ENCODE measurements at regions not wholly inside any gene's neighbourhood (a gene's known extent, or its start where the extent isn't known, plus 50 kb on each side); places are given as distances from the start of the nearest gene placed in this dataset.

GRCh38 chr1:208450958-208451357, 206.8 kb upstream of the PLXNA2 start:
- no peak overlapping the region for H3K27ac ChIP-seq (ENCODE audit: low read depth, low read length)
- no peaks in the 10 kb centered on the region for H3K79me2 ChIP-seq (ENCODE audit: insufficient read depth, low read length)
- H3K27me3 ChIP-seq (ENCODE audit: low read length) = no peaks in the 10 kb centered on the region
- H3F3A ChIP-seq (ENCODE audit: insufficient read depth) = no peaks in the 10 kb centered on the region
- no peaks in the 10 kb centered on the region for H4K20me1 ChIP-seq (ENCODE audit: low read depth, low read length)
- H3K9ac ChIP-seq (ENCODE audit: low read length) = no peak overlapping the region
- no peak overlapping the region for H3K4me3 ChIP-seq (ENCODE audit: insufficient read depth, low read length, poor library complexity, severe bottlenecking)
- no peak overlapping the region for H3K4me2 ChIP-seq (ENCODE audit: low read depth, low read length, poor library complexity, severe bottlenecking)
- no peaks in the 10 kb centered on the region for H3K9me3 ChIP-seq (ENCODE audit: insufficient read depth, low read length)
- H3K9me2 ChIP-seq (replicated peaks; ENCODE audit: insufficient read depth, low read length) = no peaks in the 10 kb centered on the region
- no peaks in the 10 kb centered on the region for H3K36me3 ChIP-seq (ENCODE audit: low read length)
- TF ChIP-seq CTCF (IDR thresholded peaks at IDR 0.05; ENCODE audit: insufficient read depth, low read length, poor library complexity, severe bottlenecking) (no peak), EZH2phosphoT487 (conservative IDR thresholded peaks at IDR 0.05; ENCODE audit: low read length) (no peak)
- no peak overlapping the region for H2AFZ ChIP-seq (ENCODE audit: low read depth, low read length, severe bottlenecking)

- Histone ChIP-seq H3K9me3 (ENCODE audit: insufficient read depth, low read length) (no peaks in the 10 kb centered on the region), H3K9me2 (replicated peaks; ENCODE audit: insufficient read depth, low read length) (no peaks in the 10 kb centered on the region; the same call in 1 of the 2 replicates), H3K27me3 (ENCODE audit: low read length) (no peaks in the 10 kb centered on the region), H3K9ac (ENCODE audit: low read length) (no peak overlapping the region), H3F3A (ENCODE audit: insufficient read depth) (no peaks in the 10 kb centered on the region), H3K27ac (ENCODE audit: low read depth, low read length) (no peak overlapping the region), H3K4me2 (ENCODE audit: low read depth, low read length, poor library complexity, severe bottlenecking) (no peak overlapping the region), H3K4me3 (ENCODE audit: insufficient read depth, low read length, poor library complexity, severe bottlenecking) (no peak overlapping the region), H3K79me2 (ENCODE audit: insufficient read depth, low read length) (no peaks in the 10 kb centered on the region), H4K20me1 (ENCODE audit: low read depth, low read length) (no peaks in the 10 kb centered on the region), H2AFZ (ENCODE audit: low read depth, low read length, severe bottlenecking) (no peak overlapping the region), H3K36me3 (ENCODE audit: low read length) (no peaks in the 10 kb centered on the region)
- no peak for TF ChIP-seq CTCF (IDR thresholded peaks at IDR 0.05; ENCODE audit: insufficient read depth, low read length, poor library complexity, severe bottlenecking)
- no peak for TF ChIP-seq EZH2phosphoT487 (conservative IDR thresholded peaks at IDR 0.05; ENCODE audit: low read length)
Observed at GRCh38 chr1:208455821-208456220, 211.6 kb upstream of the PLXNA2 start.

GRCh38 chr1:208456487-208456886, 212.3 kb upstream of the PLXNA2 start:
- H3K27me3 ChIP-seq (ENCODE audit: low read length) = no peaks in the 10 kb centered on the region
- H3K4me2 ChIP-seq (ENCODE audit: low read depth, low read length, poor library complexity, severe bottlenecking) = no peak overlapping the region
- H3K4me3 ChIP-seq (ENCODE audit: insufficient read depth, low read length, poor library complexity, severe bottlenecking) = no peak overlapping the region
- H3K9me2 ChIP-seq (replicated peaks; ENCODE audit: insufficient read depth, low read length) = no peaks in the 10 kb centered on the region; the same call in 1 of the 2 replicates
- no peak overlapping the region for H3K9ac ChIP-seq (ENCODE audit: low read length)
- H2AFZ ChIP-seq (ENCODE audit: low read depth, low read length, severe bottlenecking) = no peak overlapping the region
- H3K36me3 ChIP-seq (ENCODE audit: low read length) = no peaks in the 10 kb centered on the region
- no peaks in the 10 kb centered on the region for H3K9me3 ChIP-seq (ENCODE audit: insufficient read depth, low read length)
- H4K20me1 ChIP-seq (ENCODE audit: low read depth, low read length) = no peaks in the 10 kb centered on the region
- TF ChIP-seq CTCF (IDR thresholded peaks at IDR 0.05; ENCODE audit: insufficient read depth, low read length, poor library complexity, severe bottlenecking) (no peak), EZH2phosphoT487 (conservative IDR thresholded peaks at IDR 0.05; ENCODE audit: low read length) (no peak)
- no peak overlapping the region for H3K27ac ChIP-seq (ENCODE audit: low read depth, low read length)
- no peaks in the 10 kb centered on the region for H3K79me2 ChIP-seq (ENCODE audit: insufficient read depth, low read length)
- no peaks in the 10 kb centered on the region for H3F3A ChIP-seq (ENCODE audit: insufficient read depth)

Measured in SU-DHL-6 (cell line).